Esophagus muscularis mucosa (tissue), 3 donors: ENCODE measurements at regions not wholly inside any gene's neighbourhood (a gene's known extent, or its start where the extent isn't known, plus 50 kb on each side); places are given as distances from the start of the nearest gene placed in this dataset.

ENCODE experiments used
- POLR2A ChIP-seq: fragments of 450-650 bp; IDR thresholded peaks from one replicate; pipeline ENCODE4 v1.6.1; 2017; ENCODE audit warnings: antibody characterized with exemption, moderate library complexity, mild to moderate bottlenecking, low read depth
- POLR2AphosphoS5 ChIP-seq, 2 donors: sonication (generic); formaldehyde crosslinking; IDR thresholded peaks; one replicate each; pipeline ENCODE4 v1.6.1; 2017; ENCODE audit warnings: antibody characterized with exemption in 2 of 2
- TF ChIP-seq, protein P1 (sequence below), 3 experiments: fragments of 200-600 bp in 2 of 3; fragments of 450-650 bp in 1 of 3; sonication (generic) in 2 of 3; IDR thresholded peaks; one replicate each; pipeline ENCODE4 v1.5.1; 2017 to 2019; ENCODE audit warnings: antibody characterized with exemption in 3 of 3, mild to moderate bottlenecking in 2 of 3, moderate library complexity in 1 of 3

DNA sequence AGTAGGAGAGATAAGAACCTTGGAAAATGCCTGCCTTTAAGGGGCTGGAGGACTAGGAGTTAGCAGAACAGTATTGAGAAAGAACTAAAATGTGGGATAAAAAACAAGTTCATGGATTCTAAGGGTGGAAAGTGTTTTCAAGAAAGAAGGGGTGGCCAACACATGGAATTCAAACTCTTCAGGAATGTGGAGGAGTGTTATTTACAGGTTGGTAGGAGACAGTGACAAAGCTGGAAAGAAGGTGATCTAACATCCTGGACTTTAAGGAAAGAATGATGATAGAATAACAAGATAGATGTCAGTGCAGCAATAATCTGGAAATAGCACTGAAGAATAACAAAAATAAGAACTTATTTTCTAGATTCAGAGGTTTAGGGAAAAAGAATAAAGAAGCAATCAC lies 54.0 kb upstream of the TNFRSF21 start:
- TF ChIP-seq, protein P1, sequence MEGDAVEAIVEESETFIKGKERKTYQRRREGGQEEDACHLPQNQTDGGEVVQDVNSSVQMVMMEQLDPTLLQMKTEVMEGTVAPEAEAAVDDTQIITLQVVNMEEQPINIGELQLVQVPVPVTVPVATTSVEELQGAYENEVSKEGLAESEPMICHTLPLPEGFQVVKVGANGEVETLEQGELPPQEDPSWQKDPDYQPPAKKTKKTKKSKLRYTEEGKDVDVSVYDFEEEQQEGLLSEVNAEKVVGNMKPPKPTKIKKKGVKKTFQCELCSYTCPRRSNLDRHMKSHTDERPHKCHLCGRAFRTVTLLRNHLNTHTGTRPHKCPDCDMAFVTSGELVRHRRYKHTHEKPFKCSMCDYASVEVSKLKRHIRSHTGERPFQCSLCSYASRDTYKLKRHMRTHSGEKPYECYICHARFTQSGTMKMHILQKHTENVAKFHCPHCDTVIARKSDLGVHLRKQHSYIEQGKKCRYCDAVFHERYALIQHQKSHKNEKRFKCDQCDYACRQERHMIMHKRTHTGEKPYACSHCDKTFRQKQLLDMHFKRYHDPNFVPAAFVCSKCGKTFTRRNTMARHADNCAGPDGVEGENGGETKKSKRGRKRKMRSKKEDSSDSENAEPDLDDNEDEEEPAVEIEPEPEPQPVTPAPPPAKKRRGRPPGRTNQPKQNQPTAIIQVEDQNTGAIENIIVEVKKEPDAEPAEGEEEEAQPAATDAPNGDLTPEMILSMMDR (IDR thresholded peaks at IDR 0.05), result no peak
- TF ChIP-seq POLR2A, result no peak
- TF ChIP-seq POLR2AphosphoS5 (IDR thresholded peaks at IDR 0.05), result no peak
